DND-41 (cell line): ENCODE measurements at regions not wholly inside any gene's neighbourhood (a gene's known extent, or its start where the extent isn't known, plus 50 kb on each side); places are given as distances from the start of the nearest gene placed in this dataset.
"Not testable (repeated sequence)": the region's sequence is repeated elsewhere in the genome, so short reads cannot be mapped to it uniquely, and the experiment has no call there.

Experiments used
- CTCF ChIP-seq: IDR thresholded peaks from 2 replicates; pipeline ENCODE4 v1.5.1; 2012; ENCODE audit warnings: borderline replicate concordance, low read length, moderate library complexity, mild to moderate bottlenecking; ENCODE audit not compliant: poor library complexity, severe bottlenecking; ENCODE audit errors: extremely low read depth
- EZH2 ChIP-seq: IDR thresholded peaks from 3 replicates; pipeline ENCODE4 v1.6.1; 2012; ENCODE audit warnings: borderline replicate concordance, low read depth, mild to moderate bottlenecking, moderate library complexity, low read length, inconsistent platforms; ENCODE audit not compliant: severe bottlenecking

- TF ChIP-seq EZH2, CTCF: not testable (repeated sequence)
These were observed 109.7 kb downstream of the ATXN3L start for GRCh38 chrX:13210142-13210541.
